ENCODE measurements at regions not wholly inside any gene's neighbourhood (a gene's known extent, or its start where the extent isn't known, plus 50 kb on each side); places are given as distances from the start of the nearest gene placed in this dataset.

GRCh38 chr10:130757821-130758489 is 553.6 kb downstream of the TCERG1L start:
- H3K27ac ChIP-seq (ENCODE audit: low read depth, low read length): no peak overlapping the region
- H2BK120ac ChIP-seq (ENCODE audit: low read depth, low read length): no peak overlapping the region
- no peak overlapping the region for H4K8ac ChIP-seq (ENCODE audit: low read depth, low read length)
- no peak overlapping the region for H2AK5ac ChIP-seq (ENCODE audit: low read length)
- no peaks in the 10 kb centered on the region for H3K27me3 ChIP-seq (ENCODE audit: insufficient read depth, low read length, poor library complexity)
- H3K23ac ChIP-seq (ENCODE audit: low read length): no peak overlapping the region
- H3K18ac ChIP-seq (ENCODE audit: low read length): no peak overlapping the region
- H2BK15ac ChIP-seq (replicated peaks; ENCODE audit: low read depth): no peak overlapping the region
- no peaks in the 10 kb centered on the region for H3K79me2 ChIP-seq (ENCODE audit: control insufficient read depth, insufficient read depth, low read length)
- H3K4me1 ChIP-seq (ENCODE audit: control insufficient read depth, low read depth, low read length): no peaks in the 10 kb centered on the region
- no peak overlapping the region for H3K56ac ChIP-seq (ENCODE audit: low read length)
- no peak overlapping the region for H3K4ac ChIP-seq (ENCODE audit: low read depth, low read length)
- H3K4me3 ChIP-seq (ENCODE audit: low read length): no peak overlapping the region
- WGBS (ENCODE audit: extremely low coverage, insufficient coverage, low lambda C conversion rate): no CpG with 5 or more reads among the region's 17 CpGs
- H3K4me2 ChIP-seq (ENCODE audit: low read length): no peak overlapping the region
- H3K9ac ChIP-seq (ENCODE audit: low read length): no peak overlapping the region
- H4K5ac ChIP-seq (ENCODE audit: low read length): no peak overlapping the region
- H2BK5ac ChIP-seq (ENCODE audit: low read length): no peak overlapping the region
- no peak for DNase-seq
- no peaks in the 10 kb centered on the region for H3K36me3 ChIP-seq (ENCODE audit: control insufficient read depth, insufficient read depth, low read length)
- no peaks in the 10 kb centered on the region for H3K79me1 ChIP-seq (ENCODE audit: low read length)

- Histone ChIP-seq H3K79me2 (ENCODE audit: control insufficient read depth, insufficient read depth, low read length) (no peaks in the 10 kb centered on the region), H3K18ac (ENCODE audit: low read length) (no peak overlapping the region), H3K23ac (ENCODE audit: low read length) (no peak overlapping the region), H2BK15ac (replicated peaks; ENCODE audit: low read depth) (no peak overlapping the region), H3K4me1 (ENCODE audit: control insufficient read depth, low read depth, low read length) (no peaks in the 10 kb centered on the region), H2AK5ac (ENCODE audit: low read length) (no peak overlapping the region), H2BK5ac (ENCODE audit: low read length) (no peak overlapping the region), H2BK120ac (ENCODE audit: low read depth, low read length) (no peak overlapping the region), H3K56ac (ENCODE audit: low read length) (no peak overlapping the region), H3K9ac (ENCODE audit: low read length) (no peak overlapping the region), H3K79me1 (ENCODE audit: low read length) (no peaks in the 10 kb centered on the region), H4K5ac (ENCODE audit: low read length) (no peak overlapping the region), H3K36me3 (ENCODE audit: control insufficient read depth, insufficient read depth, low read length) (no peaks in the 10 kb centered on the region), H3K4me3 (ENCODE audit: low read length) (no peak overlapping the region), H3K4me2 (ENCODE audit: low read length) (no peak overlapping the region), H3K27ac (ENCODE audit: low read depth, low read length) (no peak overlapping the region), H4K8ac (ENCODE audit: low read depth, low read length) (no peak overlapping the region), H3K4ac (ENCODE audit: low read depth, low read length) (no peak overlapping the region), H3K27me3 (ENCODE audit: insufficient read depth, low read length, poor library complexity) (no peaks in the 10 kb centered on the region)
- no CpG with 5 or more reads among the region's 5 CpGs for WGBS (ENCODE audit: extremely low coverage, insufficient coverage, low lambda C conversion rate)
- DNase-seq: no peak
These were observed 553.0 kb downstream of the TCERG1L start for GRCh38 chr10:130758529-130758928.

GRCh38 chr10:130761032-130761575 is 550.4 kb downstream of the TCERG1L start:
- H3K36me3 ChIP-seq (ENCODE audit: control insufficient read depth, insufficient read depth, low read length): no peaks in the 10 kb centered on the region
- WGBS (ENCODE audit: extremely low coverage, insufficient coverage, low lambda C conversion rate): no CpG with 5 or more reads among the region's 6 CpGs
- DNase-seq: no peak

GRCh38 chr10:130761788-130762301 is 549.7 kb downstream of the TCERG1L start:
- Histone ChIP-seq H3K36me3 (ENCODE audit: control insufficient read depth, insufficient read depth, low read length) (no peaks in the 10 kb centered on the region), H2BK120ac (ENCODE audit: low read depth, low read length) (no peak overlapping the region)
- WGBS (ENCODE audit: extremely low coverage, insufficient coverage, low lambda C conversion rate): no CpG with 5 or more reads among the region's 13 CpGs

More at GRCh38 chr10:130761032-130761575, 550.4 kb downstream of the TCERG1L start:
- no peak overlapping the region for H3K9ac ChIP-seq (ENCODE audit: low read length)
- no peak overlapping the region for H4K5ac ChIP-seq (ENCODE audit: low read length)
- no peak overlapping the region for H3K4me2 ChIP-seq (ENCODE audit: low read length)
- no peaks in the 10 kb centered on the region for H3K79me2 ChIP-seq (ENCODE audit: control insufficient read depth, insufficient read depth, low read length)
- no peak overlapping the region for H3K56ac ChIP-seq (ENCODE audit: low read length)
- H2AK5ac ChIP-seq (ENCODE audit: low read length): no peak overlapping the region
- no peak overlapping the region for H3K4ac ChIP-seq (ENCODE audit: low read depth, low read length)
- no peaks in the 10 kb centered on the region for H3K27me3 ChIP-seq (ENCODE audit: insufficient read depth, low read length, poor library complexity)
- H3K23ac ChIP-seq (ENCODE audit: low read length): no peak overlapping the region
- no peak overlapping the region for H3K4me3 ChIP-seq (ENCODE audit: low read length)
- H4K8ac ChIP-seq (ENCODE audit: low read depth, low read length): no peak overlapping the region
- no peak overlapping the region for H2BK15ac ChIP-seq (replicated peaks; ENCODE audit: low read depth)
- no peaks in the 10 kb centered on the region for H3K79me1 ChIP-seq (ENCODE audit: low read length)
- H2BK120ac ChIP-seq (ENCODE audit: low read depth, low read length): no peak overlapping the region
- no peak overlapping the region for H2BK5ac ChIP-seq (ENCODE audit: low read length)
- H3K27ac ChIP-seq (ENCODE audit: low read depth, low read length): no peak overlapping the region
- H3K4me1 ChIP-seq (ENCODE audit: control insufficient read depth, low read depth, low read length): no peaks in the 10 kb centered on the region
- no peak overlapping the region for H3K18ac ChIP-seq (ENCODE audit: low read length)

GRCh38 chr10:130762491-130762890 is 549.0 kb downstream of the TCERG1L start:
- H3K4ac ChIP-seq (ENCODE audit: low read depth, low read length): no peak overlapping the region
- no CpG with 5 or more reads among the region's 6 CpGs for WGBS (ENCODE audit: extremely low coverage, insufficient coverage, low lambda C conversion rate)

More at GRCh38 chr10:130761788-130762301, 549.7 kb downstream of the TCERG1L start:
- Histone ChIP-seq H2BK5ac (ENCODE audit: low read length) (no peak overlapping the region), H3K4ac (ENCODE audit: low read depth, low read length) (no peak overlapping the region), H3K79me2 (ENCODE audit: control insufficient read depth, insufficient read depth, low read length) (no peaks in the 10 kb centered on the region), H3K4me2 (ENCODE audit: low read length) (no peak overlapping the region), H4K5ac (ENCODE audit: low read length) (no peak overlapping the region), H3K18ac (ENCODE audit: low read length) (no peak overlapping the region), H3K9ac (ENCODE audit: low read length) (no peak overlapping the region), H2BK15ac (replicated peaks; ENCODE audit: low read depth) (no peak overlapping the region), H2AK5ac (ENCODE audit: low read length) (no peak overlapping the region), H3K4me1 (ENCODE audit: control insufficient read depth, low read depth, low read length) (no peaks in the 10 kb centered on the region), H3K27me3 (ENCODE audit: insufficient read depth, low read length, poor library complexity) (no peaks in the 10 kb centered on the region), H3K56ac (ENCODE audit: low read length) (no peak overlapping the region), H3K27ac (ENCODE audit: low read depth, low read length) (no peak overlapping the region), H3K4me3 (ENCODE audit: low read length) (no peak overlapping the region), H3K79me1 (ENCODE audit: low read length) (no peaks in the 10 kb centered on the region), H4K8ac (ENCODE audit: low read depth, low read length) (no peak overlapping the region), H3K23ac (ENCODE audit: low read length) (no peak overlapping the region)
- no peak for DNase-seq

More at GRCh38 chr10:130762491-130762890, 549.0 kb downstream of the TCERG1L start:
- no peaks in the 10 kb centered on the region for H3K27me3 ChIP-seq (ENCODE audit: insufficient read depth, low read length, poor library complexity)
- H3K18ac ChIP-seq (ENCODE audit: low read length): no peak overlapping the region
- no peak overlapping the region for H2BK5ac ChIP-seq (ENCODE audit: low read length)
- no peaks in the 10 kb centered on the region for H3K79me1 ChIP-seq (ENCODE audit: low read length)
- no peaks in the 10 kb centered on the region for H3K4me1 ChIP-seq (ENCODE audit: control insufficient read depth, low read depth, low read length)
- H2BK15ac ChIP-seq (replicated peaks; ENCODE audit: low read depth): no peak overlapping the region
- H3K9ac ChIP-seq (ENCODE audit: low read length): no peak overlapping the region
- no peak overlapping the region for H3K23ac ChIP-seq (ENCODE audit: low read length)
- no peaks in the 10 kb centered on the region for H3K36me3 ChIP-seq (ENCODE audit: control insufficient read depth, insufficient read depth, low read length)
- no peak for DNase-seq
- H3K56ac ChIP-seq (ENCODE audit: low read length): no peak overlapping the region
- no peak overlapping the region for H2AK5ac ChIP-seq (ENCODE audit: low read length)
- no peak overlapping the region for H4K5ac ChIP-seq (ENCODE audit: low read length)
- H3K4me3 ChIP-seq (ENCODE audit: low read length): no peak overlapping the region
- no peaks in the 10 kb centered on the region for H3K79me2 ChIP-seq (ENCODE audit: control insufficient read depth, insufficient read depth, low read length)
- no peak overlapping the region for H4K8ac ChIP-seq (ENCODE audit: low read depth, low read length)
- H3K27ac ChIP-seq (ENCODE audit: low read depth, low read length): no peak overlapping the region
- H3K4me2 ChIP-seq (ENCODE audit: low read length): no peak overlapping the region
- no peak overlapping the region for H2BK120ac ChIP-seq (ENCODE audit: low read depth, low read length)

All from mesendoderm (in vitro differentiated cells).